SK-MEL-5 (cell line): ENCODE measurements at regions not wholly inside any gene's neighbourhood (a gene's known extent, or its start where the extent isn't known, plus 50 kb on each side); places are given as distances from the start of the nearest gene placed in this dataset.

Source experiments
- DNase-seq: peaks from one replicate; pipeline ENCODE4 v3.0.0-alpha.2; 2016; ENCODE audit warnings: low read depth, low spot score
- in situ Hi-C: cut with HindIII; loops from 2 replicates; pipeline ENCODE4 v1.10.0; 2016; ENCODE audit warnings: low sequenced_read_pairs, high pct_unique_total_duplicates, low pct_unique_long_range_greater_than_20kb

- no peak for DNase-seq
- in situ Hi-C loops = no loop called here
Measured at GRCh38 chr4:43778187-43778915, 670.3 kb downstream of the KCTD8 start.

- in situ Hi-C loops = no loop called here
- DNase-seq = no peak
Measured at GRCh38 chr4:43781125-43781524, 667.5 kb downstream of the KCTD8 start.

- peak; percentile 57 for DNase-seq
Measured at GRCh38 chr4:43782391-43782790, 666.2 kb downstream of the KCTD8 start.

GRCh38 chr4:43816116-43816515 lies 632.5 kb downstream of the KCTD8 start:
- DNase-seq = no peak
- in situ Hi-C loops = no loop called here

More at GRCh38 chr4:43782391-43782790, 666.2 kb downstream of the KCTD8 start:
- in situ Hi-C loops = no loop called here

- in situ Hi-C loops = no loop called here
- DNase-seq = no peak
Measured at GRCh38 chr4:43822621-43823020, 626.0 kb downstream of the KCTD8 start.

GRCh38 chr4:43835869-43836268 lies 612.7 kb downstream of the KCTD8 start:
- in situ Hi-C loops = no loop called here

GRCh38 chr4:43837171-43837570 lies 611.4 kb downstream of the KCTD8 start:
- no peak for DNase-seq
- in situ Hi-C loops = no loop called here

More at GRCh38 chr4:43835869-43836268, 612.7 kb downstream of the KCTD8 start:
- DNase-seq = no peak

- DNase-seq = no peak
- in situ Hi-C loops = no loop called here
Measured at GRCh38 chr4:43837604-43838003, 611.0 kb downstream of the KCTD8 start.

GRCh38 chr4:43842594-43842993 lies 606.0 kb downstream of the KCTD8 start:
- in situ Hi-C loops = no loop called here
- DNase-seq = no peak

GRCh38 chr4:43843501-43843900 lies 605.1 kb downstream of the KCTD8 start:
- in situ Hi-C loops = no loop called here
- DNase-seq = peak; percentile 7

- no peak for DNase-seq
- in situ Hi-C loops = no loop called here
Measured at GRCh38 chr4:43846111-43846587, 602.5 kb downstream of the KCTD8 start.

- in situ Hi-C loops = no loop called here
- no peak for DNase-seq
Measured at GRCh38 chr4:43853565-43854264, 594.9 kb downstream of the KCTD8 start.

- in situ Hi-C loops = no loop called here
Measured at GRCh38 chr4:43855283-43855682, 593.3 kb downstream of the KCTD8 start.

GRCh38 chr4:43864616-43865146 lies 583.9 kb downstream of the KCTD8 start:
- in situ Hi-C loops = no loop called here

More at GRCh38 chr4:43855283-43855682, 593.3 kb downstream of the KCTD8 start:
- no peak for DNase-seq

GRCh38 chr4:43867908-43868307 lies 580.7 kb downstream of the KCTD8 start:
- DNase-seq = no peak
- in situ Hi-C loops = no loop called here

More at GRCh38 chr4:43864616-43865146, 583.9 kb downstream of the KCTD8 start:
- no peak for DNase-seq

GRCh38 chr4:43875655-43876054 lies 573.0 kb downstream of the KCTD8 start:
- peak; percentile 66 for DNase-seq
- in situ Hi-C loops = no loop called here

GRCh38 chr4:43882470-43882869 lies 566.1 kb downstream of the KCTD8 start:
- DNase-seq = no peak
- in situ Hi-C loops = no loop called here

GRCh38 chr4:43886196-43886595 lies 562.4 kb downstream of the KCTD8 start:
- in situ Hi-C loops = no loop called here
- DNase-seq = no peak

GRCh38 chr4:43898836-43899235 lies 549.8 kb downstream of the KCTD8 start:
- in situ Hi-C loops = no loop called here
- no peak for DNase-seq
